HEK293T (cell line): ENCODE measurements at regions not wholly inside any gene's neighbourhood (a gene's known extent, or its start where the extent isn't known, plus 50 kb on each side); places are given as distances from the start of the nearest gene placed in this dataset.

Experiments
- CTCF ChIA-PET: fragments of 350-600 bp; formaldehyde crosslinking; extraction: SDS; loops from one replicate; lab custom pipeline; 2021; ENCODE audit warnings: antibody characterized with exemption, inconsistent platforms; lab: Yijun Ruan, JAX
- POLR2A ChIA-PET: fragments of 350-600 bp; formaldehyde crosslinking; extraction: SDS; loops from one replicate; lab custom pipeline; 2020; ENCODE audit warnings: antibody characterized with exemption, inconsistent platforms; lab: Yijun Ruan, JAX
- DNase-seq: peaks from one replicate; pipeline ENCODE4 v3.0.0; 2012; ENCODE audit warnings: mixed read lengths; ENCODE audit errors: extremely low spot score
- ARNT ChIP-seq: fragments of 450-650 bp; IDR thresholded peaks from 2 replicates; pipeline ENCODE4 v1.6.1; 2017; ENCODE audit warnings: mild to moderate bottlenecking
- BHLHE40 ChIP-seq: fragments of 450-650 bp; IDR thresholded peaks from 2 replicates; pipeline ENCODE4 v1.6.1; 2016; ENCODE audit warnings: mild to moderate bottlenecking, moderate library complexity, borderline replicate concordance
- CTBP1 ChIP-seq: fragments of 450-650 bp; IDR thresholded peaks from 2 replicates; pipeline ENCODE4 v1.6.1; 2016; ENCODE audit warnings: borderline replicate concordance
- ELF4 ChIP-seq: fragments of 450-650 bp; IDR thresholded peaks from 2 replicates; pipeline ENCODE4 v1.6.1; 2017; ENCODE audit warnings: antibody characterized with exemption
- FOXA1 ChIP-seq: fragments of 450-650 bp; IDR thresholded peaks from 2 replicates; pipeline ENCODE4 v1.6.1; 2016; ENCODE audit warnings: mild to moderate bottlenecking
- FOXK2 ChIP-seq: fragments of 450-650 bp; IDR thresholded peaks from 2 replicates; pipeline ENCODE4 v1.6.1; 2016; ENCODE audit warnings: mild to moderate bottlenecking
- FOXM1 ChIP-seq: fragments of 450-650 bp; IDR thresholded peaks from 2 replicates; pipeline ENCODE4 v1.6.1; 2017; ENCODE audit warnings: mild to moderate bottlenecking, borderline replicate concordance
- HDGF ChIP-seq: fragments of 450-650 bp; IDR thresholded peaks from 2 replicates; pipeline ENCODE4 v1.6.1; 2017; ENCODE audit warnings: antibody characterized with exemption, borderline replicate concordance
- L3MBTL2 ChIP-seq: fragments of 450-650 bp; conservative IDR thresholded peaks from 2 replicates; pipeline ENCODE4 v1.6.1; 2016; ENCODE audit warnings: mild to moderate bottlenecking
- LEF1 ChIP-seq: fragments of 450-650 bp; IDR thresholded peaks from 2 replicates; pipeline ENCODE4 v1.6.1; 2017; ENCODE audit warnings: mild to moderate bottlenecking, borderline replicate concordance
- NFRKB ChIP-seq: fragments of 450-650 bp; IDR thresholded peaks from 2 replicates; pipeline ENCODE4 v1.6.1; 2016; ENCODE audit warnings: mild to moderate bottlenecking, moderate library complexity
- PKNOX1 ChIP-seq: fragments of 450-650 bp; IDR thresholded peaks from 2 replicates; pipeline ENCODE4 v1.6.1; 2016
- SP1 ChIP-seq: fragments of 450-650 bp; IDR thresholded peaks from 2 replicates; pipeline ENCODE4 v1.6.1; 2017
- SUZ12 ChIP-seq: fragments of 450-650 bp; IDR thresholded peaks from 2 replicates; pipeline ENCODE4 v1.6.1; 2016; ENCODE audit warnings: mild to moderate bottlenecking
- TARDBP ChIP-seq: fragments of 450-650 bp; IDR thresholded peaks from 2 replicates; pipeline ENCODE4 v1.6.1; 2016
- ZNF384 ChIP-seq: fragments of 450-650 bp; IDR thresholded peaks from 2 replicates; pipeline ENCODE4 v1.6.1; 2016

- TF ChIP-seq LEF1 (no peak), FOXA1 (no peak), FOXM1 (no peak), PKNOX1 (no peak), CTBP1 (no peak), ZNF384 (no peak), SUZ12 (no peak), ELF4 (no peak)
- CTCF ChIA-PET, result no interaction called here
These were observed 864.8 kb downstream of the GATA3 start for GRCh38 chr10:8919280-8919679.

GRCh38 chr10:8921568-8921967 lies 867.1 kb downstream of the GATA3 start:
- ChIA-PET POLR2A (no interaction called here), CTCF (no interaction called here)
- DNase-seq, result no peak
- no peak for TF ChIP-seq BHLHE40

More at GRCh38 chr10:8919280-8919679, 864.8 kb downstream of the GATA3 start:
- POLR2A ChIA-PET, result no interaction called here
- no peak for DNase-seq

GRCh38 chr10:8923096-8923495 lies 868.6 kb downstream of the GATA3 start:
- CTCF ChIA-PET, result no interaction called here
- POLR2A ChIA-PET, result no interaction called here
- no peak for DNase-seq
- TF ChIP-seq CTBP1 (no peak), HDGF (no peak), ZNF384 (no peak), SP1 (no peak), ELF4 (no peak), FOXA1 (no peak), LEF1 (no peak), SUZ12 (no peak), L3MBTL2 (no peak), FOXM1 (no peak), FOXK2 (no peak), ARNT (no peak), BHLHE40 (no peak)

DNA sequence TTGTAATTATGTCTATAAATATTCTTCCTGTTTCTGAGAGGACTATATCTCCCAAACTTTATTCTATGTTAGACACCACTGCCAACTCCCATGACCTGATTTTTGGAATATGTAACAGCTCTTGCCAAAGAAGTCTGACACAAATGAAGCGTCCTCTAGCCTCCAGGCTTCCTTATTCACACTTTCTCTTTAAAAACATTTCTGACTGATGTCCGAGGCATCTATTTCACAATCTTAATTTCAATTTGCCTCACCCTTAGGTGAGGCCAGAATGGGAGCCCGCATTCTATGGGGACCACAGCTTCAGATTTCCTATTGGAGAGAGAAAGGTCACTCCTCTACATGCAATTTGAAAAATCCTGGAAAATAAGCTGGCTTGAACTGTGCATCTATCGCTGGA lies 873.2 kb downstream of the GATA3 start:
- CTCF ChIA-PET, result no interaction called here
- TF ChIP-seq FOXK2 (no peak), BHLHE40 (no peak), HDGF (no peak), L3MBTL2 (no peak), ELF4 (no peak), SP1 (no peak), ZNF384 (no peak), TARDBP (no peak), FOXM1 (no peak), CTBP1 (no peak), LEF1 (no peak)
- POLR2A ChIA-PET, result no interaction called here
- no peak for DNase-seq

GRCh38 chr10:8946451-8946850 lies 892.0 kb downstream of the GATA3 start:
- POLR2A ChIA-PET, result no interaction called here
- CTCF ChIA-PET, result no interaction called here
- no peak for DNase-seq
- no peak for TF ChIP-seq ELF4

- POLR2A ChIA-PET, result no interaction called here
- CTCF ChIA-PET, result no interaction called here
These were observed 896.5 kb downstream of the GATA3 start for GRCh38 chr10:8950978-8951377.

DNA sequence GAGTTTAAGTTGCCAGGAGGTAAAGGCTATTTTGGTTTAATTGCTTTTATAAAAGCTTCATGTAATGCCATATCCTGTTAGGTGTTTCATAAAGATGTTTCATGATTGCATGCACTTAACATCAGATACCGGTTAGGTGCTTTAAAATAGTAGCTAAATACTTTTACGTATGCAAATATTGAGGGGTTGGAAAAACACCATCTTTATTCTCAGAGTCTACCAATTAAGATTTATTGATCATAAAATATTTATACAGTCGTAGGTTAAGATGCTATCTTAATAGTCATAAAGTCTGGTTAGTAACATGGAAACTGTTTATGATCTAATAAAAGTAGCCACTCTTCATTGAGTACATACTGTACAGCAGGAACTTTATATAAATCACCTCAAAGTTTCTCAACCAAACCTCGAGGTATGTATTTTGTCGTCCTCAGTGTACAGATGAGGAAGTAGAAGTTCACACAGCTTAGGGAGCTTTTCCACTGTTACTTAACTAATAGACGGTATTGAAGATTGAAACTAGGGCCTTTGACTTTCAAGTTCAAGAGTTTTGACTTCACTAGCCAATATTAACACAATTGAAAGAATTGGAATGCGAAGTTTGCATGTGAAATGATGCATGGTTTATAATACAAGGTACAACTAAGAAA lies 897.1 kb downstream of the GATA3 start:
- CTCF ChIA-PET, result no interaction called here
- POLR2A ChIA-PET, result no interaction called here

More at GRCh38 chr10:8950978-8951377, 896.5 kb downstream of the GATA3 start:
- DNase-seq, result no peak
- TF ChIP-seq ELF4, result no peak
- TF ChIP-seq BHLHE40, result no peak
- TF ChIP-seq NFRKB, result no peak
- TF ChIP-seq CTBP1, result no peak
- no peak for TF ChIP-seq HDGF
- TF ChIP-seq SUZ12, result no peak

DNA sequence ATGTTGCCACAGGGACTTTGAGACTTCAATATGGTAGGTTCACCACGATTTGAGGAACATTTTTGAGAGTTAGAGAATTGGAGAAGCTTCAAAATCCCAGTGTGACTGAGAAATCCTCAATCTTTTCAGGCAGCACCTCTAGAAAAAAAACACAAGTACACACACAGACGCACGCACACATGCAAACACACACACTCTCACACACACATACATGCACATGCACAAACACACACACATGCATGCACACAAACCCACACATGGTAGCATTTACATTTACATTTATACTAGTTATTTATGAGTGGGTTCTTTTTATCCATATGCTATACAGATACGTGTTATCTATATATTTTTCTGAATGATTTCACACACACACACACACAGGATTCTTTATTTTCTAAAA lies 901.9 kb downstream of the GATA3 start:
- no peak for DNase-seq
- ChIA-PET CTCF (no interaction called here), POLR2A (no interaction called here)
- TF ChIP-seq BHLHE40 (no peak), FOXM1 (no peak), L3MBTL2 (no peak), CTBP1 (no peak), PKNOX1 (no peak)

More for the DNA sequence above, 897.1 kb downstream of the GATA3 start:
- DNase-seq, result no peak
- TF ChIP-seq CTBP1, result no peak
- no peak for TF ChIP-seq SP1
- no peak for TF ChIP-seq ARNT
